Ascending aorta (tissue), 2 donors: ENCODE measurements at regions not wholly inside any gene's neighbourhood (a gene's known extent, or its start where the extent isn't known, plus 50 kb on each side); places are given as distances from the start of the nearest gene placed in this dataset.

Experiments used
- DNase-seq, 2 donors: peaks; one replicate each; pipeline ENCODE4 v3.0.0-alpha.2; 2019; ENCODE audit warnings: low spot score in 2 of 2
- H3K27ac ChIP-seq, 2 donors: fragments of 200-600 bp; sonication (generic); one replicate each; pipeline ENCODE4 v1.5.1; 2016 to 2017; ENCODE audit warnings: mild to moderate bottlenecking in 1 of 2
- H3K27me3 ChIP-seq: fragments of 200-600 bp; sonication (generic); one replicate; pipeline ENCODE4 v1.5.1; 2017
- H3K36me3 ChIP-seq, 2 donors: fragments of 200-600 bp; sonication (generic); one replicate each; pipeline ENCODE4 v1.5.1; 2016
- H3K4me1 ChIP-seq, 2 donors: fragments of 200-600 bp; sonication (generic); one replicate each; pipeline ENCODE4 v1.5.1; 2016 to 2017; ENCODE audit warnings: mild to moderate bottlenecking in 1 of 2
- H3K4me3 ChIP-seq, 2 donors: fragments of 200-600 bp; sonication (generic); one replicate each; pipeline ENCODE4 v1.5.1; 2016 to 2017; ENCODE audit warnings: mild to moderate bottlenecking in 1 of 2
- H3K9me3 ChIP-seq, 2 donors: fragments of 200-600 bp; sonication (generic); one replicate each; pipeline ENCODE4 v1.5.1; 2016
- intact Hi-C: fragments of 100-400 bp; cut with DNase I; formaldehyde crosslinking; loops from one replicate; pipeline ENCODE4 v1.15.1; 2023
- TF ChIP-seq, protein P1 (sequence below), 3 experiments: fragments of 200-600 bp in 2 of 3; fragments of 450-650 bp in 1 of 3; sonication (generic) in 2 of 3; IDR thresholded peaks; one replicate each; pipeline ENCODE4 v1.5.1; 2016 to 2019; ENCODE audit warnings: antibody characterized with exemption in 3 of 3, mild to moderate bottlenecking in 1 of 3, moderate library complexity in 1 of 3

DNA sequence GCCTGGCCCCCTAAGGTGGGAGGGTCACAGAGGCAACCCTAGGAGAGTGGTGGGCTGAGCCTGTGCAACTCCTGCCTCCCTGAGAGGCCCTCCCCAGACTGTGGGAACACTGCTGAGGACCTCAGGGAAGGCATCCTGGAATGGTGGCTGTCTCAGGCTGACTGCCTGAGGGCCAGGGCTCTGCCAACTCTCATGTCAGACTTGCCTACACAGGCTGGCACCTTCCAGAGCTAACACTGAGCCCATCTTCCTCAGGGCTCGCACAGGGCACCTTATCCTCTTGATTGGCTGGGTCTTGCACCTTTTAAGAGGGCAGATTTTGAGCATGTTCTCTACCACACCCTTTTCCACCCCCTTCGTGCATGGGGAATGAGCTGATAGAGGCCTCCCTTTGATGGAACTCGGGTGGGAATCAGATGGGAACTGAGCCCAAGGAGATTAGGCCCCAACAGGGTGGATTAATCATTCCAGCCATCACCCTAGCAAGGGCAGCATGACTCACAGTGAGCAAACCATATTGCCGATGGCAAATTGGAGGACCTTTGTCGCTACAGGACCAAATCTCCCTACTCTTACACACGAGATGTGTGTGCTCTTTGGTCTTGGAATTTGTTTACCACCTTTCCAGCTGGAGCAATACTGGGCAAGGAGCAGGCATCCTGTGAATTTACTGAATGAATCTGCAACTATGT lies 702.8 kb downstream of the VRK1 start:
- Histone ChIP-seq H3K36me3 (no peaks in the 10 kb centered on the region), H3K9me3 (no peaks in the 10 kb centered on the region), H3K27ac (no peak overlapping the region), H3K4me3 (no peak overlapping the region), H3K4me1 (no peaks in the 10 kb centered on the region), H3K27me3 (no peaks in the 10 kb centered on the region)
- DNase-seq = no peak
- intact Hi-C loops = no loop called here
- TF ChIP-seq, protein P1, sequence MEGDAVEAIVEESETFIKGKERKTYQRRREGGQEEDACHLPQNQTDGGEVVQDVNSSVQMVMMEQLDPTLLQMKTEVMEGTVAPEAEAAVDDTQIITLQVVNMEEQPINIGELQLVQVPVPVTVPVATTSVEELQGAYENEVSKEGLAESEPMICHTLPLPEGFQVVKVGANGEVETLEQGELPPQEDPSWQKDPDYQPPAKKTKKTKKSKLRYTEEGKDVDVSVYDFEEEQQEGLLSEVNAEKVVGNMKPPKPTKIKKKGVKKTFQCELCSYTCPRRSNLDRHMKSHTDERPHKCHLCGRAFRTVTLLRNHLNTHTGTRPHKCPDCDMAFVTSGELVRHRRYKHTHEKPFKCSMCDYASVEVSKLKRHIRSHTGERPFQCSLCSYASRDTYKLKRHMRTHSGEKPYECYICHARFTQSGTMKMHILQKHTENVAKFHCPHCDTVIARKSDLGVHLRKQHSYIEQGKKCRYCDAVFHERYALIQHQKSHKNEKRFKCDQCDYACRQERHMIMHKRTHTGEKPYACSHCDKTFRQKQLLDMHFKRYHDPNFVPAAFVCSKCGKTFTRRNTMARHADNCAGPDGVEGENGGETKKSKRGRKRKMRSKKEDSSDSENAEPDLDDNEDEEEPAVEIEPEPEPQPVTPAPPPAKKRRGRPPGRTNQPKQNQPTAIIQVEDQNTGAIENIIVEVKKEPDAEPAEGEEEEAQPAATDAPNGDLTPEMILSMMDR (IDR thresholded peaks at IDR 0.05) = no peak

- Histone ChIP-seq H3K27ac (no peak overlapping the region), H3K36me3 (no peaks in the 10 kb centered on the region), H3K9me3 (no peaks in the 10 kb centered on the region), H3K4me3 (no peak overlapping the region), H3K4me1 (no peaks in the 10 kb centered on the region), H3K27me3 (no peaks in the 10 kb centered on the region)
- no peak for DNase-seq
- intact Hi-C loops = no loop called here
- TF ChIP-seq, protein P1 (IDR thresholded peaks at IDR 0.05) = no peak
These were observed 709.4 kb downstream of the VRK1 start for GRCh38 chr14:97506626-97507025.

DNA sequence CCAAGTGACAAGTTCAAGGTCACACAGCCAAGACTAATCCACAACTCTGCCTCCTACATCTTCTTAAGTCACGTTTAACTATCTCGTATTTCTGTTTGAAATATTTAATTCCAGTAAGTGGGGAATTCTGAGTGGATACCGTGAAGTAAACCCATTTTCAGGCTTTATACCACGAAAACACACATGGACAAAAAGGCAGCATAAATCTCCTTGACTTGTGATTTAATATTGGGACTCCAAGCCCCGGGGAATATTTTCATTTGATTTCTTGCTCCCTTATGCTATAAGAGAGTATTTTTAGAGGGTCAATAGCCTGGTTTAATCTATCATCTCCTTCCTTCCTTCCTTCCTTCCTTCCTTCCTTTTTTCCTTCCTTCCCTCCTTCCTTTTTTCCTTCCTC lies 716.7 kb downstream of the VRK1 start:
- no peak overlapping the region for H3K4me3 ChIP-seq
- H3K27ac ChIP-seq = no peak overlapping the region
- no peaks in the 10 kb centered on the region for H3K36me3 ChIP-seq
- no peaks in the 10 kb centered on the region for H3K4me1 ChIP-seq
- H3K27me3 ChIP-seq = no peaks in the 10 kb centered on the region
- intact Hi-C loops = no loop called here
- DNase-seq = no peak
- H3K9me3 ChIP-seq = no peaks in the 10 kb centered on the region
- TF ChIP-seq, protein P1 (IDR thresholded peaks at IDR 0.05) = no peak

DNA sequence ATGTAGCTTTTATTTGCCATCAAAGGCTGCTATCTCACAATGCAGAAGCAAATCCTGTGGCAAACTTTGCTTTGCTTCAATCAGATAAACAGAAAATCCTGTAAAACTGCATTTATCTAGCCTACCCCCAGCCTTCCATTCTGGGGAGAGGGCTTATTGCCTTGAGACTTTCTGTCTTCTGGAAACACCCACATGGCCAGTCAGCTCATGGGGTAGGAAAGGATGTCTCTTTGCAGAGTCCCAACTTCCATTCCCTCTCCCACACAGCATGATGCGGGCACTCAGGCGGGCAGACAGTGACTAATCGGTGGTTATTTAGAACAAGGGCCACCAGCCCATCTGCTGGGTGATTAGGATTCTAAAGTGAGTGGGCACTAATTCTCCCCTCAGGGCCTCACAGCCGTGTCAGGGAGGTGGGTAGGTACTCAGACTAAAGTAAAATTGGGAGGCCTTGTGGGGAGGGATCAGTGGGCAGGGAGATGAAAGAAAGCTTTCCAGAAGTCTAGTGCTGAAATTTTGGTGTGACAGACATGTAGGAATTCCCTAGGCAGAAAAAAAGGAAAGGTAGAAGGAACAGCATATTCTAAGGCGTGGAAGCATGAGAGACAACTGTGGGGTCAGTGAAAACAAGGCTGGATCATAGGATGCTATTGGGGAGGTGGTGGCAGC lies 720.5 kb downstream of the VRK1 start:
- Histone ChIP-seq H3K4me1 (no peaks in the 10 kb centered on the region), H3K27me3 (no peaks in the 10 kb centered on the region), H3K27ac (no peak overlapping the region), H3K9me3 (no peaks in the 10 kb centered on the region), H3K4me3 (no peak overlapping the region), H3K36me3 (no peaks in the 10 kb centered on the region)
- intact Hi-C loops = no loop called here
- TF ChIP-seq, protein P1 (IDR thresholded peaks at IDR 0.05) = no peak
- no peak for DNase-seq

- TF ChIP-seq, protein P1 (IDR thresholded peaks at IDR 0.05) = no peak
- intact Hi-C loops = no loop called here
- Histone ChIP-seq H3K9me3 (no peaks in the 10 kb centered on the region), H3K4me1 (no peaks in the 10 kb centered on the region), H3K27me3 (no peaks in the 10 kb centered on the region), H3K27ac (no peak overlapping the region), H3K4me3 (no peak overlapping the region), H3K36me3 (no peaks in the 10 kb centered on the region)
- DNase-seq = no peak
These were observed 726.8 kb downstream of the VRK1 start for GRCh38 chr14:97523936-97524335.
